Skeletal muscle tissue (tissue), 3 donors: ENCODE measurements at regions not wholly inside any gene's neighbourhood (a gene's known extent, or its start where the extent isn't known, plus 50 kb on each side); places are given as distances from the start of the nearest gene placed in this dataset.

Source experiments
- H3K27ac ChIP-seq: one replicate; pipeline ENCODE4 v1.7.0; 2013; ENCODE audit warnings: mild to moderate bottlenecking, low read depth, low read length, inconsistent platforms
- H3K27me3 ChIP-seq, 3 donors: one replicate each; pipeline ENCODE4 v1.7.0; 2013; ENCODE audit warnings: low read length in 3 of 3; ENCODE audit not compliant: control insufficient read depth in 3 of 3, insufficient read depth in 3 of 3
- H3K36me3 ChIP-seq, 3 donors: one replicate each; pipeline ENCODE4 v1.7.0; 2013; ENCODE audit warnings: low read length in 3 of 3; ENCODE audit not compliant: control insufficient read depth in 3 of 3, insufficient read depth in 3 of 3
- H3K4me1 ChIP-seq, 3 donors: one replicate each; pipeline ENCODE4 v1.7.0; 2013; ENCODE audit warnings: low read length in 3 of 3, mild to moderate bottlenecking in 3 of 3; ENCODE audit not compliant: control insufficient read depth in 3 of 3, insufficient read depth in 3 of 3
- H3K4me3 ChIP-seq, 3 donors: one replicate each; pipeline ENCODE4 v1.7.0; 2013; ENCODE audit warnings: low read length in 3 of 3
- H3K9ac ChIP-seq, 3 donors: one replicate each; pipeline ENCODE4 v1.7.0; 2013; ENCODE audit warnings: low read length in 3 of 3, mild to moderate bottlenecking in 3 of 3, moderate library complexity in 2 of 3, low read depth in 1 of 3
- H3K9me3 ChIP-seq, 3 donors: one replicate each; pipeline ENCODE4 v1.7.0; 2013; ENCODE audit warnings: low read length in 3 of 3; ENCODE audit not compliant: control insufficient read depth in 3 of 3
- donor health status: Osteomylitis.

DNA sequence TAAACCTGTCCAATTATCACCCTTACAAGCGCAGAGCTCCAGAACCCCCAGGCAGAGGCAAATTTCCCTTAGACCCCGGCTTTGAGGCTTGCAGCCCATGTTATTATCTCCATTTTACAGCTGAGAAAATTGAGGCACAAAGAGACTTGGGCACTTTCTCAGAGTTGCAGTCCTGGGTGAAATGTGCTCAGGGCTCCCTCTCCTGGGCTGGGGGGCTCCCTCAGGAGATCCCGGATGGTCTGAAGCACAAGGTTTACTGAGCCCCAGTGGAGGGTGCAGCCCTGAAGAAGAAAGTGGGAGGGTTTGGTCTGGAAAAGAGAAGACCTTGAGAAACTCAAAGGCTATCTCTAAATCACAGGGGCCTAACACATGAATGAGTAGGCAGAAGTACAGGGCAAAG, 156.6 kb downstream of the CYRIA start:
- no peaks in the 10 kb centered on the region for H3K36me3 ChIP-seq
- H3K4me3 ChIP-seq = no peak overlapping the region
- no peak overlapping the region for H3K27ac ChIP-seq
- H3K4me1 ChIP-seq = peaks cover 3 to 7% (median 4%) of the 10 kb centered on the region in 3 donors
- no peak overlapping the region for H3K9ac ChIP-seq
- H3K9me3 ChIP-seq = no peaks in the 10 kb centered on the region
- H3K27me3 ChIP-seq = peaks cover 18 to 27% (median 19%) of the 10 kb centered on the region in 3 donors

DNA sequence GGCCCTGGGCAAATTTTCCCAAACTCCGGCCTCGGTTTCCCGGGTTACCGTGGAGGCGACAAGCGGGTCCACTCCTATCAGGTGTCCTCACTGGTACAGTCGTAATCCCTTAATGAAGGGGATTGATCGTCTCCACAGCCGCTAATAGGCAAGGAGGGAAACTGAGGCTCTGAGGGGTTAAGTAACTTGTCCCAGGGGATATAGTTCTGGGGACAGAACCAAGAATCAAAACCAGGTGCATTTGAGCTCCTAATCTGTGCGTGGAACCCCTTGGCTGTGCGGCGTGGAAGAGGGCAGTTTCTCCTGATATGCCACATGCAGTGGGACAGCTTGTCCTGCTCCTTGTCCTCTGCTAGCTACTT, 157.2 kb downstream of the CYRIA start:
- Histone ChIP-seq H3K4me3 (peak overlapping the region in 2 of 3 donors; percentile 24 to 29), H3K9ac (no peak overlapping the region), H3K27ac (no peak overlapping the region), H3K4me1 (peaks cover 3 to 7% (median 4%) of the 10 kb centered on the region in 3 donors), H3K36me3 (no peaks in the 10 kb centered on the region), H3K9me3 (no peaks in the 10 kb centered on the region), H3K27me3 (peaks cover 18 to 27% (median 21%) of the 10 kb centered on the region in 3 donors)

DNA sequence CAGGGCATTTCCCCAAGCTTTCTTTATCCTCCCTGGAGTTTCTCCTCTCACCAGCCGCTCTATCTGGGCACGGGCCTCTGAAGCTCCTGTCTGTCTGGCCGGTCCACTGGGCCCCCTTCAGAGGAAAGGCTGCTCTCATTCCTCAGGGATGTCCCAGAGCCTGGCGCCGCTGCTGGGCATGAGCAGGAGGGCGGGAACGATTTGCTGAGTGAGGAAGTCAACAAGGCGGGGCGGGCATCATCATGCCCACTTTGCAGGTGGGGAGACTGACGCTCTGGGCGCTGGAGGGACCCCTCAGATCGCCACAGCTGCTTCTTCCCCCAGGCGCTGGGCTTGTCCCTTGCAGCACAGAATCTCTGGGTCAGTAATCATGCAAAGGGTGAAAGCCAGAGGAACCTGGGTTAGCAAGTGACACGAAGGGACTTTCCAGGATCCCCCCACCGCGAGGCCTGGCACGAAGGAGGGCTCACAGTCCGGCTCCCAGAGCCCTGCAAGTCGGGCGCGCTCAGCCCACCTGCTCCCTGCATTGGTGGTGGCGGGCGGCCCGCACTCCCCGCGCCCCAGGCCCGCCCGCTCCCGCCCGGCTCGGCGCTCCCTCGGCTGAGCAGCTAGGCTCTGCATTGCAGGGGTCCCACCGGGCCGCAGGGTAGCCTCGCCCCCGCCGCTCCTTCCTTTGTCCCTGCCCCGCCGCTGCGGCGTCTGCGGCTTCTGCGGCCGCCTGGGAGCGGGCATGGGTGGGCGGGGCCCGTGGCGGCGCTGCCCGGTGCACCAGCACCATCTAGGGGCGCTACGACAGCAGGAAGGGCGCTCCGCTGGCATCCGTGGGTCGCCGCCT, 157.8 kb downstream of the CYRIA start:
- Histone ChIP-seq H3K9me3 (no peaks in the 10 kb centered on the region), H3K27ac (no peak overlapping the region), H3K36me3 (no peaks in the 10 kb centered on the region), H3K27me3 (peaks cover 18 to 27% (median 23%) of the 10 kb centered on the region in 3 donors), H3K4me1 (peaks cover 3 to 7% (median 4%) of the 10 kb centered on the region in 3 donors), H3K9ac (no peak overlapping the region), H3K4me3 (peak overlapping the region in 2 of 3 donors; percentile 24 to 29)

DNA sequence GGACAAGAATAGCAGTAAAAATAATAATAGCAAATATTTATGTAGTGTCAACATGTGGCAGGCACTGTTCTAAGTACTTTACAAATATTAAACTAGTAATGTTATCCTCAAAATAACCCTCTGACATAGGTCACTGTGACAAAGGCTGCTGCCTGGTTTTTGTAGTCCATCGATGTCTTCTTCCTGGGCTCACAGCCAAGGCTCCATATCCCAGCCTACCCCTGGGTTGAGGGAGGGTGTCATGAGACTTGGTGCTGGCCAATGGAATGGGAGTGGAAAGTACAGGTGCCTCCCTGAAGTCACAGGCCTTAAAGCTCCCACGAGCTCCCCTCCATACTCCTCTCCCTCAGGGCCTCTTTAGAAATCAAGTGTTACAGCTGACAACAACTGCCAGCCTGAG, 159.3 kb downstream of the CYRIA start:
- Histone ChIP-seq H3K36me3 (no peaks in the 10 kb centered on the region), H3K27ac (no peak overlapping the region), H3K27me3 (peaks cover 18 to 27% (median 20%) of the 10 kb centered on the region in 3 donors), H3K4me3 (no peak overlapping the region), H3K9ac (no peak overlapping the region), H3K4me1 (peaks cover 3 to 7% (median 4%) of the 10 kb centered on the region in 3 donors), H3K9me3 (no peaks in the 10 kb centered on the region)

DNA sequence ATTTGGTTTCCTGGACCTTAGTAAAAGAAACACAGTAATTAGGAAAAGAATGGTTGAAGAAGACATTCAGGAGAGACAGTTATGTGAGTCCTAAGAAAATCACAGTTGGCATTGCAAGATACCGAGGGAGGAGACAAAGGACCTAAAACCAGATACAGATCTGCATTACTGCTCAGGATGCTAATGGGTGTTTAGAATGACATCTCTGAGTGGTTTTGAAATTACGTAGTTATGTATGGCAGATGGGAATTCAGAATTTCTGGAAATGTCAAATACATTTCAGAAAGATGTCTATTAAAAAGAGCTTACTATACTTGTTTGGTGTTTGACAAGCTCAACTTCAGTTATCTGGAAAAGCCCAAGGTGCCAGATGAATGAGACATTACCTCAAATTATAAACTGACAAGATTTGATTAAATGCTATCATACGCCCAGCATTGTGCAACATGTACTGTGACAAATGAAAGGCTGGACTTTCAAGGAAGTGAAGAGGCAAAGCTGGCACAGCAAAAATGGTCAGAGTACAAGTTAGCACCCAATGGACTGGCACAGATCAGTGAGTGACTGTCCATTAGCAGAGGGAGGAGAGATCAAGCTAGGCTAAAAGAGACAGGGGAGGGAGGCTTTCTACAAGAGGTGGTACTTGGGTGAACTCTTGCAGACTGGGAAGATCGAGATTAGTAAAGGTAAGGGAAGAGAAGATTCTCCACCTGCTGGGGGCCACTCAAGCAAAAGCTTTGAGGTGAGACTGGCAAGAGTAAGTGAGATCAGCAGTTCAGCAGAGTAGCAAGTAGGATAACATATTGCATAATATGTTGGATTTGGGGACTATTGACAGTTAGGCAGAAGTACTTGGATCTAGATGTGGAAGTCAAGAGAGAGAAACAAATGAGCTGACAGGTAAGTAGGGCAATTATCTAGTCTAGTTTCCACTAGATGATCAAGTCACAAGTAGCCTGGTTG, 168.9 kb downstream of the CYRIA start:
- no peaks in the 10 kb centered on the region for H3K9me3 ChIP-seq
- H3K36me3 ChIP-seq = no peaks in the 10 kb centered on the region
- no peaks in the 10 kb centered on the region for H3K4me1 ChIP-seq
- peaks cover 0 to 5% (median 0%) of the 10 kb centered on the region in 3 donors for H3K27me3 ChIP-seq
- no peak overlapping the region for H3K4me3 ChIP-seq
- H3K27ac ChIP-seq = no peak overlapping the region
- no peak overlapping the region for H3K9ac ChIP-seq

DNA sequence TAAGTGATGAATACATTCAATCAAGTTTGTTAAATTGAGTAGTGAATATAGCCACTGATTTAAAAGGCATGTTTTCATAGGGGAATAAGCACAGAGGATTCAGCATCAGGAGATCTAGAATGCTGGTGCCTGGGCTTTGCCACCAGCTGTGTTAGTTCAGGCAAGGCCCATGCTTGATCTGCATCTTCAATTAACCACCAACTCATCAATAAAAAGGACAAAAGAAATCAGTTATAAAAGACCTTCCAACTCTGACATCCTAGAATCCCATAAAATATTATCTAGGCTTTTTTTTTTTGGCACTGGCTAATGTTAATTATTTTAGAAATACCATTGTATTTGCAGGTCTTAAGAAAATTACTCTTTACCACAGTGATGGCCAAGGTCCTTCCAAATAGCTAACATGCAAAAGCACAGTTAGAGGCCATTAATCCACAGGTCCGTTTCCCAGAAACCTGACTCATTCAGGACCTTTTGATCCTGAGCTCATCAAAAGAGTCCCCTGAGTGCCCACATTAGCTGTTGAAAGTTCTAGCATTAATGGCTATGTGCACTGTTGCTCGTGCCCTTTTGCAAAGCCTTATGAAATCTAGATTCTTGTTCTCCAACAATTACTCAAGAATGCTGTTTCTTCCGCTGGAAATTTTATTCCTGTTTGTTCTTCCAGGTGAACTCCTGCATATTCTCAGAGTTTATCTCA, 170.0 kb downstream of the CYRIA start:
- no peaks in the 10 kb centered on the region for H3K4me1 ChIP-seq
- no peaks in the 10 kb centered on the region for H3K36me3 ChIP-seq
- peaks cover 0 to 5% (median 0%) of the 10 kb centered on the region in 3 donors for H3K27me3 ChIP-seq
- H3K4me3 ChIP-seq = no peak overlapping the region
- H3K9ac ChIP-seq = no peak overlapping the region
- no peak overlapping the region for H3K27ac ChIP-seq
- no peaks in the 10 kb centered on the region for H3K9me3 ChIP-seq

DNA sequence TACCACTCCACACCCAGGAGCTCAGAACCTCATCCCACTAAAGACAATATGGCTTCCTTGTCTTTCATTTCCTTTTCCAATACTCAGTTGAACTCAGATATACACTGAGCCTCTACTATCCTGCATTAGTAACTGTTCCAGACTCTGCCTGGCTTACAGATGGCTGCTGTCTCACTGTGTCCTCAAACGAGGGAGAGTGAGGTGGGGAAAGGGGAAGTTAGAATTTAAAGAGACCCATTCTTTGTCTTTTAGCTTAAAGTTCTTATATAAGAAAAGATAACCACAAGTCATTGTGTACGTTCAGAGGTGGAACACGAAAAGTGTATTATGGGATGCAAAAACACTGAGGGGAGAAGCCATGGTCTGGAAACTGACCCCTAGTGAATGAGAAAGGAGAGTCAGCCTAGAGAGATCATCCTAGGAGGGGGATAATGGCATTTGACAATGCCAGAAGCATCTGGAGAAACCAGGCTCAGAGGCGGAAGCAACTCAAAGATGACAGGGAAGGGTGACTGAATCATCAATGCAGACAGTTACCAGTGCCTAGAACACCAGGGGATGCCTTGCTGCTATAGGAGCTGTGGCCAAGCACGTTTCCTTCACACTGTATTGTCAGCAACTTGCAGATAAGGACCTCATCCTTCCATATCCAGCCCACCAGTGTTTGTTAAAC, 170.7 kb downstream of the CYRIA start:
- no peaks in the 10 kb centered on the region for H3K9me3 ChIP-seq
- no peak overlapping the region for H3K9ac ChIP-seq
- no peaks in the 10 kb centered on the region for H3K36me3 ChIP-seq
- H3K27me3 ChIP-seq = peaks cover 0 to 5% (median 0%) of the 10 kb centered on the region in 3 donors
- no peak overlapping the region for H3K27ac ChIP-seq
- H3K4me1 ChIP-seq = no peaks in the 10 kb centered on the region
- H3K4me3 ChIP-seq = no peak overlapping the region

DNA sequence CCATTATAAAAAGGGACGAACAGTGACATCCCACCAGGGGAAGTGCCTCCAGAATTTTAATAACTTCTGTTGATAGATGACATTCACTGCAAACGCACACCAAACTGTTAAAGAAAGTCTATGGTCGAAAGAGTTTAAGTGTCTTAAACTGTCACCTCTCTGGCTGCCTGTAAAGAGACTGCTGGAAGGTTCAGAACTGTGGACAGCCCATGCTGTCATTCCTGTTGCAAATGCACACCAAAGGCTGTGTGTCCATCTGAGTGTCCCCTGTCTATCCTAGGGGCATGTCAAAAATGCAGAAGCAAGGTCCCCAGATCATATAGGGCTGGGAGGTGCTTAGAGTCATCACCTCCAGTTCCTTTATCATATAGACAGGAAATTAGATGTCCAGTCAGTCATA, 171.8 kb downstream of the CYRIA start:
- Histone ChIP-seq H3K27me3 (peaks cover 0 to 5% (median 0%) of the 10 kb centered on the region in 3 donors), H3K4me1 (no peaks in the 10 kb centered on the region), H3K9ac (no peak overlapping the region), H3K36me3 (no peaks in the 10 kb centered on the region), H3K9me3 (no peaks in the 10 kb centered on the region), H3K27ac (no peak overlapping the region), H3K4me3 (no peak overlapping the region)

DNA sequence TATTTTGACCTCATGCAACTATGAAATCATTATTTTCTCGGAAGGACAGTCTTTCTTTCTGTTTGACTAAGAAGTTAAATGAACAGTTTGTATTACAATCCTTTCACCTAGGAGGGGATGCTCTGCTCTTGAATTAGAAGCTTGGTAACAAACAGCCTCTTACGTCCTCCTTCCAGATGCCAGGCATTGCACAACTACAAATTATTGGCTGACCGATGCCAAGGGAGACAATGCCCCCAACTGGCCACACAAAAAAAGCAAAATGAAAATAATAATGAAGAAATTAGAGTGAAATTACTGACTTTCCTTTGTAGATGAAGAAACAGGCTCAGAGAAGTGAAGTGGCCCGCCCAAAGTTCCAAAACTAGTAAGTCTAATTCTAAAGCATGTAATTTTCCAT, 177.9 kb downstream of the CYRIA start:
- Histone ChIP-seq H3K27ac (no peak overlapping the region), H3K27me3 (no peaks in the 10 kb centered on the region), H3K4me1 (no peaks in the 10 kb centered on the region), H3K4me3 (no peak overlapping the region), H3K9ac (no peak overlapping the region), H3K9me3 (no peaks in the 10 kb centered on the region), H3K36me3 (no peaks in the 10 kb centered on the region)
